Esophagus squamous epithelium (tissue), 4 donors: ENCODE measurements at regions not wholly inside any gene's neighbourhood (a gene's known extent, or its start where the extent isn't known, plus 50 kb on each side); places are given as distances from the start of the nearest gene placed in this dataset.

Source experiments
- POLR2A ChIP-seq, 4 donors: fragments of 450-650 bp; IDR thresholded peaks; one replicate each; pipeline ENCODE4 v1.6.1; 2017; ENCODE audit warnings: antibody characterized with exemption in 4 of 4, mild to moderate bottlenecking in 4 of 4, moderate library complexity in 3 of 4
- TF ChIP-seq, protein P1 (sequence below), 6 experiments: fragments of 450-650 bp in 4 of 6; fragments of 200-600 bp in 2 of 6; sonication (generic) in 2 of 6; IDR thresholded peaks; one replicate each; pipeline ENCODE4 v1.5.1; 2016 to 2019; ENCODE audit warnings: antibody characterized with exemption in 6 of 6, mild to moderate bottlenecking in 4 of 6, moderate library complexity in 4 of 6

DNA sequence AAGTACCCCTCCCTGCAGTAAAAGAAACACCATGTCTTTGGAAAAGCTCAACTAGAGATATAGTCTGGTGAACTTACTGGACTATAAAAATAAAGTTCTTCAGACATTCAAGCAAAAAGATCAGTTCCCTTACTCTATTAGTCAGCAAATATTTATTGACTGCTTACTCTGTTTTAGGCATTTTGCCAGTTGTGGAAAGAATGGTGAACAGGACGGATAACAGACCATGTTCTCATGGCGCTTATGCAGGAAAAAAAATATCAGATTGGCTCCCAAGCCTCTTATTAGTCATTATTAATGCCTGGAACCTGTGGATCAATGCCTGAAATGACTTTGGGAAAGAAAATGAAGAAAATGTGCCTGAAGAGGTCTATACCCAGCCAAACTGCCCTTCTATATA lies 282.2 kb upstream of the EPHA7 start:
- TF ChIP-seq, protein P1, sequence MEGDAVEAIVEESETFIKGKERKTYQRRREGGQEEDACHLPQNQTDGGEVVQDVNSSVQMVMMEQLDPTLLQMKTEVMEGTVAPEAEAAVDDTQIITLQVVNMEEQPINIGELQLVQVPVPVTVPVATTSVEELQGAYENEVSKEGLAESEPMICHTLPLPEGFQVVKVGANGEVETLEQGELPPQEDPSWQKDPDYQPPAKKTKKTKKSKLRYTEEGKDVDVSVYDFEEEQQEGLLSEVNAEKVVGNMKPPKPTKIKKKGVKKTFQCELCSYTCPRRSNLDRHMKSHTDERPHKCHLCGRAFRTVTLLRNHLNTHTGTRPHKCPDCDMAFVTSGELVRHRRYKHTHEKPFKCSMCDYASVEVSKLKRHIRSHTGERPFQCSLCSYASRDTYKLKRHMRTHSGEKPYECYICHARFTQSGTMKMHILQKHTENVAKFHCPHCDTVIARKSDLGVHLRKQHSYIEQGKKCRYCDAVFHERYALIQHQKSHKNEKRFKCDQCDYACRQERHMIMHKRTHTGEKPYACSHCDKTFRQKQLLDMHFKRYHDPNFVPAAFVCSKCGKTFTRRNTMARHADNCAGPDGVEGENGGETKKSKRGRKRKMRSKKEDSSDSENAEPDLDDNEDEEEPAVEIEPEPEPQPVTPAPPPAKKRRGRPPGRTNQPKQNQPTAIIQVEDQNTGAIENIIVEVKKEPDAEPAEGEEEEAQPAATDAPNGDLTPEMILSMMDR (IDR thresholded peaks at IDR 0.05), result no peak
- TF ChIP-seq POLR2A (IDR thresholded peaks at IDR 0.05), result no peak
